K562 (cell line): ENCODE measurements at regions not wholly inside any gene's neighbourhood (a gene's known extent, or its start where the extent isn't known, plus 50 kb on each side); places are given as distances from the start of the nearest gene placed in this dataset.

Source experiments
- CBFA2T3 ChIP-seq: fragments of 450-650 bp; IDR thresholded peaks from 2 replicates; pipeline ENCODE4 v1.6.1; 2017
- CC2D1A ChIP-seq: fragments of 450-650 bp; IDR thresholded peaks from 2 replicates; pipeline ENCODE4 v1.6.1; 2017; ENCODE audit warnings: mild to moderate bottlenecking
- EGR1 ChIP-seq: fragments of 450-650 bp; conservative IDR thresholded peaks from 2 replicates; pipeline ENCODE4 v1.6.1; 2017; ENCODE audit warnings: mild to moderate bottlenecking
- GABPB1 ChIP-seq: sonication (generic); formaldehyde crosslinking; IDR thresholded peaks from 2 replicates; pipeline ENCODE4 v1.8.0; 2022; ENCODE audit warnings: mild to moderate bottlenecking, missing genetic modification reagents
- GTF2F1 ChIP-seq: IDR thresholded peaks from 2 replicates; pipeline ENCODE4 v1.6.1; 2011; ENCODE audit warnings: low read depth, low read length, improper control_type of control experiment
- IRF2 ChIP-seq: sonication (generic); formaldehyde crosslinking; IDR thresholded peaks from 2 replicates; pipeline ENCODE4 v1.8.1; 2022; ENCODE audit warnings: mild to moderate bottlenecking, missing genetic modification reagents
- KAT2B ChIP-seq: IDR thresholded peaks from one replicate; pipeline ENCODE4 v1.6.1; 2012; ENCODE audit warnings: low read depth, mild to moderate bottlenecking, control low read depth, inconsistent platforms, low read length, moderate library complexity
- MTA3 ChIP-seq: fragments of 450-650 bp; formaldehyde crosslinking; IDR thresholded peaks from 2 replicates; pipeline ENCODE4 v1.6.1; 2017; ENCODE audit warnings: mild to moderate bottlenecking, borderline replicate concordance
- MYC ChIP-seq, 2 experiments: fragments of 250-450 bp in 1 of 2; sonication (Bioruptor Pico) in 1 of 2; IDR thresholded peaks; 2 replicates each; pipeline versions ENCODE4 v1.5.1 to v1.6.1; 2012 to 2021; ENCODE audit warnings: low read depth in 2 of 2, borderline replicate concordance in 1 of 2, improper control_type of control experiment in 1 of 2, low read length in 1 of 2, mild to moderate bottlenecking in 1 of 2, moderate library complexity in 1 of 2
- TCF3 ChIP-seq: sonication (generic); formaldehyde crosslinking; IDR thresholded peaks from 2 replicates; pipeline ENCODE4 v1.4.0; 2020; ENCODE audit warnings: mild to moderate bottlenecking, missing genetic modification reagents
- ZBTB49 ChIP-seq: sonication (generic); formaldehyde crosslinking; IDR thresholded peaks from 2 replicates; pipeline ENCODE4 v1.8.0; 2022; ENCODE audit warnings: missing genetic modification reagents, mild to moderate bottlenecking, borderline replicate concordance
- ZNF511 ChIP-seq: sonication (generic); formaldehyde crosslinking; IDR thresholded peaks from 2 replicates; pipeline ENCODE4 v1.8.0; 2022; ENCODE audit warnings: mild to moderate bottlenecking, missing genetic modification reagents

- TF ChIP-seq ZBTB49 (CRISPR knock-in tag), result no peak
- no peak for TF ChIP-seq MTA3
- TF ChIP-seq GABPB1, result no peak
- TF ChIP-seq ZNF511 (CRISPR knock-in tag), result no peak
- TF ChIP-seq CBFA2T3, result peak; percentile 18; the same call in 1 of the 2 replicates
- TF ChIP-seq GTF2F1, result no peak
- TF ChIP-seq EGR1, result peak; percentile 61
- no peak for TF ChIP-seq IRF2 (CRISPR knock-in tag)
- no peak for TF ChIP-seq MYC (IDR thresholded peaks at IDR 0.05; ENCODE audit: low read depth, low read length)
- no peak for TF ChIP-seq MYC (CRISPR knock-in tag; IDR thresholded peaks at IDR 0.05; ENCODE audit: borderline replicate concordance, low read depth)
- no peak for TF ChIP-seq KAT2B
- no peak for TF ChIP-seq TCF3
- no peak for TF ChIP-seq CC2D1A
Observed at GRCh38 chr6:12238219-12238618, 51.9 kb upstream of the EDN1 start (continued).
